NB4 (cell line): ENCODE measurements at regions not wholly inside any gene's neighbourhood (a gene's known extent, or its start where the extent isn't known, plus 50 kb on each side); places are given as distances from the start of the nearest gene placed in this dataset.

Experiments
- MAX ChIP-seq: IDR thresholded peaks from 2 replicates; pipeline ENCODE4 v1.6.1; 2011; ENCODE audit warnings: low read depth, low read length
- POLR2A ChIP-seq: IDR thresholded peaks from 2 replicates; pipeline ENCODE4 v1.6.1; 2011; ENCODE audit warnings: mild to moderate bottlenecking; ENCODE audit not compliant: insufficient read length; ENCODE audit errors: extremely low read depth
- TF ChIP-seq, protein P1 (sequence below): IDR thresholded peaks from one replicate; pipeline ENCODE4 v1.5.1; 2012; ENCODE audit warnings: low read depth, low read length

DNA sequence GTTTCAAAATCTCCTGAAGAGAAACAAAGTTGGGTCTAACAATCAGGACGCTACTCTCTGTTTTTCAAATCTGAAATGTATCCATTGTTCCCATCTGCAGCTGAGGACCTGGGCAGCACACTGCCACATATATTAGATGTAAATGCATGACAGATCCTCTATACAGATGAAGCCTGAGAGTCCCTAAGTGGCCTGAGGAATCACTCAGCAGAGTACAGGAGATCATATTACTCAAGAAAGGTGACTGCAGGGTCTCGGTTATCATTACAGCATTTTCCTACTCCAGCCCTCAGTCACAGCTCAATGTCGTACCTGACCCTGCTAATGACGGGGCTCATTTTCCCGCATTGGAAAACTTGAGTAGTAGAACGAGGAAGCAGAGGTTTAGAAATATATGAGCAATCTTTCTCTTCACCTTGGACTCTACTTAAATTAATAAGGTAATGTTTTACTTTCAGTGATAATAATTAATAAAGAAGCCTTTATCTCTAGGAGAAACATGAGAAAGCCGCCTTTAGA is 256.2 kb upstream of the IRAK1BP1 start:
- TF ChIP-seq, protein P1, sequence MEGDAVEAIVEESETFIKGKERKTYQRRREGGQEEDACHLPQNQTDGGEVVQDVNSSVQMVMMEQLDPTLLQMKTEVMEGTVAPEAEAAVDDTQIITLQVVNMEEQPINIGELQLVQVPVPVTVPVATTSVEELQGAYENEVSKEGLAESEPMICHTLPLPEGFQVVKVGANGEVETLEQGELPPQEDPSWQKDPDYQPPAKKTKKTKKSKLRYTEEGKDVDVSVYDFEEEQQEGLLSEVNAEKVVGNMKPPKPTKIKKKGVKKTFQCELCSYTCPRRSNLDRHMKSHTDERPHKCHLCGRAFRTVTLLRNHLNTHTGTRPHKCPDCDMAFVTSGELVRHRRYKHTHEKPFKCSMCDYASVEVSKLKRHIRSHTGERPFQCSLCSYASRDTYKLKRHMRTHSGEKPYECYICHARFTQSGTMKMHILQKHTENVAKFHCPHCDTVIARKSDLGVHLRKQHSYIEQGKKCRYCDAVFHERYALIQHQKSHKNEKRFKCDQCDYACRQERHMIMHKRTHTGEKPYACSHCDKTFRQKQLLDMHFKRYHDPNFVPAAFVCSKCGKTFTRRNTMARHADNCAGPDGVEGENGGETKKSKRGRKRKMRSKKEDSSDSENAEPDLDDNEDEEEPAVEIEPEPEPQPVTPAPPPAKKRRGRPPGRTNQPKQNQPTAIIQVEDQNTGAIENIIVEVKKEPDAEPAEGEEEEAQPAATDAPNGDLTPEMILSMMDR, result no peak
- TF ChIP-seq MAX (no peak), POLR2A (no peak)
